SK-N-SH (cell line): ENCODE measurements at regions not wholly inside any gene's neighbourhood (a gene's known extent, or its start where the extent isn't known, plus 50 kb on each side); places are given as distances from the start of the nearest gene placed in this dataset.

Experiments used
- CTCF ChIA-PET: fragments of 300-600, 350-600 bp; formaldehyde crosslinking; extraction: SDS; loops from one replicate; lab custom pipeline; 2021; lab: Yijun Ruan, JAX
- POLR2A ChIA-PET: fragments of 350-600 bp; sonication (Branson Sonifier 250); formaldehyde crosslinking; extraction: SDS; loops from one replicate; lab custom pipeline; 2020; ENCODE audit warnings: antibody characterized with exemption, inconsistent platforms; lab: Yijun Ruan, JAX
- DNase-seq: peaks from one replicate; pipeline ENCODE4 v3.0.0; 2012
- H2AFZ ChIP-seq: fragments of 200-600 bp; sonication (generic); 2 replicates; pipeline ENCODE4 v1.8.1; 2016; ENCODE audit warnings: antibody characterized with exemption, mild to moderate bottlenecking, low read depth
- H3F3A ChIP-seq: fragments of 200-600 bp; sonication (generic); replicated peaks from 2 replicates; pipeline ENCODE3; 2016; ENCODE audit warnings: antibody characterized with exemption, mild to moderate bottlenecking; ENCODE audit not compliant: insufficient read depth
- H3K27ac ChIP-seq, 2 experiments: fragments of 200-500 bp in 1 of 2; fragments of 200-600 bp in 1 of 2; sonication (Bioruptor generic) in 1 of 2; sonication (generic), shearing (Covaris generic) in 1 of 2; 2 replicates each; pipeline versions ENCODE4 v1.5.1 to v1.6.1; 2014 to 2016; ENCODE audit warnings: low read depth in 2 of 2, inconsistent platforms in 1 of 2, low read length in 1 of 2, mild to moderate bottlenecking in 1 of 2, mixed read lengths in 1 of 2
- H3K27me3 ChIP-seq: fragments of 200-600 bp; sonication (generic), shearing (Covaris generic); 2 replicates; pipeline ENCODE4 v1.6.1; 2016; ENCODE audit warnings: mixed run types; ENCODE audit not compliant: insufficient read depth
- H3K36me3 ChIP-seq, 2 experiments: fragments of 200-500 bp in 1 of 2; fragments of 200-600 bp in 1 of 2; sonication (Bioruptor generic) in 1 of 2; sonication (generic) in 1 of 2; replicated peaks in 1 of 2; 2 replicates each; pipeline versions ENCODE3 to v1.5.1; 2014 to 2016; ENCODE audit warnings: low read length in 1 of 2, mild to moderate bottlenecking in 1 of 2; ENCODE audit not compliant: insufficient read depth in 2 of 2, control insufficient read depth in 1 of 2
- H3K4me1 ChIP-seq, 2 experiments: fragments of 200-500 bp in 1 of 2; fragments of 200-600 bp in 1 of 2; sonication (Bioruptor generic) in 1 of 2; sonication (generic), shearing (Covaris generic) in 1 of 2; 2 replicates each; pipeline versions ENCODE4 v1.5.1 to v1.6.1; 2014 to 2016; ENCODE audit warnings: low read depth in 1 of 2, low read length in 1 of 2, mixed run types in 1 of 2; ENCODE audit not compliant: insufficient read depth in 2 of 2, control insufficient read depth in 1 of 2
- H3K4me2 ChIP-seq: fragments of 200-600 bp; sonication (generic), shearing (Covaris generic); 2 replicates; pipeline ENCODE4 v1.6.1; 2017; ENCODE audit warnings: mixed run types
- H3K4me3 ChIP-seq, 2 experiments: fragments of 200-500 bp in 1 of 2; fragments of 200-600 bp in 1 of 2; sonication (Bioruptor generic) in 1 of 2; sonication (generic), shearing (Covaris generic) in 1 of 2; 2 replicates each; pipeline versions ENCODE4 v1.5.1 to v1.8.1; 2014 to 2016; ENCODE audit warnings: low read depth in 2 of 2, inconsistent platforms in 1 of 2, low read length in 1 of 2, mild to moderate bottlenecking in 1 of 2, mixed read lengths in 1 of 2, moderate library complexity in 1 of 2
- H3K79me2 ChIP-seq: fragments of 200-600 bp; sonication (generic); 2 replicates; pipeline ENCODE4 v1.8.1; 2017; ENCODE audit warnings: mild to moderate bottlenecking; ENCODE audit not compliant: insufficient read depth
- H3K9ac ChIP-seq: fragments of 200-600 bp; sonication (generic); 2 replicates; pipeline ENCODE4 v1.6.1; 2017; ENCODE audit warnings: mixed run types
- H3K9me2 ChIP-seq: fragments of 200-600 bp; sonication (generic); 2 replicates; pipeline ENCODE4 v1.6.1; 2017; ENCODE audit warnings: mixed run types
- H3K9me3 ChIP-seq: fragments of 200-600 bp; sonication (generic); 2 replicates; pipeline ENCODE4 v1.6.1; 2017; ENCODE audit warnings: mixed run types, mild to moderate bottlenecking, moderate library complexity
- H4K20me1 ChIP-seq: fragments of 200-600 bp; sonication (generic); 2 replicates; pipeline ENCODE4 v1.6.1; 2017; ENCODE audit warnings: mild to moderate bottlenecking, mixed run types; ENCODE audit not compliant: insufficient read depth
- CHD2 ChIP-seq: fragments of 150-350 bp; IDR thresholded peaks from 2 replicates; pipeline ENCODE4 v1.6.1; 2018; ENCODE audit warnings: low read length; ENCODE audit not compliant: partially characterized antibody
- EP300 ChIP-seq, 2 experiments: IDR thresholded peaks; 2 replicates each; pipeline versions ENCODE4 v1.4.0 to v1.6.1; 2012; ENCODE audit warnings: borderline replicate concordance in 1 of 2, low read depth in 1 of 2, low read length in 1 of 2
- EZH2phosphoT487 ChIP-seq: fragments of 200-600 bp; sonication (generic); IDR thresholded peaks from 2 replicates; pipeline ENCODE4 v1.6.1; 2017; ENCODE audit warnings: low read depth, mixed run types, mild to moderate bottlenecking, antibody characterized with exemption, moderate library complexity, borderline replicate concordance
- FOSL2 ChIP-seq: IDR thresholded peaks from 2 replicates; pipeline ENCODE4 v1.4.0; 2012; ENCODE audit warnings: low read depth, mild to moderate bottlenecking, moderate library complexity, borderline replicate concordance
- FOXJ3 ChIP-seq: sonication (generic); formaldehyde crosslinking; IDR thresholded peaks from 2 replicates; pipeline ENCODE4 v1.5.1; 2020; ENCODE audit warnings: mild to moderate bottlenecking, missing genetic modification reagents
- FOXM1 ChIP-seq: IDR thresholded peaks from 2 replicates; pipeline ENCODE4 v1.4.0; 2012; ENCODE audit warnings: low read depth, mild to moderate bottlenecking
- GABPA ChIP-seq: IDR thresholded peaks from 2 replicates; pipeline ENCODE4 v1.4.0; 2012; ENCODE audit warnings: low read depth, mild to moderate bottlenecking
- GATA2 ChIP-seq: sonication (generic); formaldehyde crosslinking; IDR thresholded peaks from 2 replicates; pipeline ENCODE4 v1.5.0; 2020; ENCODE audit warnings: mild to moderate bottlenecking, missing genetic modification reagents
- JUND ChIP-seq: IDR thresholded peaks from 2 replicates; pipeline ENCODE4 v1.4.0; 2012
- MEF2A ChIP-seq: IDR thresholded peaks from 2 replicates; pipeline ENCODE4 v1.4.0; 2012; ENCODE audit warnings: low read depth, borderline replicate concordance
- NFIC ChIP-seq: IDR thresholded peaks from 2 replicates; pipeline ENCODE4 v1.4.0; 2012; ENCODE audit warnings: borderline replicate concordance
- NRF1 ChIP-seq: IDR thresholded peaks from 2 replicates; pipeline ENCODE4 v1.6.1; 2012; ENCODE audit warnings: low read depth, mild to moderate bottlenecking, low read length
- RAD21 ChIP-seq: IDR thresholded peaks from 2 replicates; pipeline ENCODE4 v1.6.1; 2012; ENCODE audit warnings: mild to moderate bottlenecking, low read length
- RFX5 ChIP-seq: IDR thresholded peaks from 2 replicates; pipeline ENCODE4 v1.6.1; 2012; ENCODE audit warnings: mild to moderate bottlenecking, improper control_type of control experiment, low read length
- RXRA ChIP-seq: IDR thresholded peaks from 2 replicates; pipeline ENCODE4 v1.4.0; 2012; ENCODE audit warnings: low read depth, mild to moderate bottlenecking, borderline replicate concordance
- SIN3A ChIP-seq: IDR thresholded peaks from 2 replicates; pipeline ENCODE4 v1.6.1; 2012; ENCODE audit warnings: low read depth, mild to moderate bottlenecking, low read length, moderate library complexity, borderline replicate concordance
- TCF12 ChIP-seq: IDR thresholded peaks from 2 replicates; pipeline ENCODE4 v1.4.0; 2012
- TEAD4 ChIP-seq: IDR thresholded peaks from 2 replicates; pipeline ENCODE4 v1.4.0; 2012; ENCODE audit warnings: mild to moderate bottlenecking, borderline replicate concordance; ENCODE audit not compliant: insufficient read depth
- whole genome bisulfite sequencing: methylation state at CpG from one replicate; pipeline ENCODE4 v1.1.6; 2017; ENCODE audit warnings: low lambda C conversion rate; 5-methylcytosine and 5-hydroxymethylcytosine counted together
- TF ChIP-seq, protein P1 (sequence below): IDR thresholded peaks from 2 replicates; pipeline ENCODE4 v1.4.0; 2012; ENCODE audit warnings: low read depth
- TF ChIP-seq, protein P2 (sequence below): IDR thresholded peaks from 2 replicates; pipeline ENCODE4 v1.4.0; 2012; ENCODE audit warnings: low read depth, borderline replicate concordance
- TF ChIP-seq, protein P3 (sequence below): IDR thresholded peaks from 2 replicates; pipeline ENCODE4; 2012

DNA sequence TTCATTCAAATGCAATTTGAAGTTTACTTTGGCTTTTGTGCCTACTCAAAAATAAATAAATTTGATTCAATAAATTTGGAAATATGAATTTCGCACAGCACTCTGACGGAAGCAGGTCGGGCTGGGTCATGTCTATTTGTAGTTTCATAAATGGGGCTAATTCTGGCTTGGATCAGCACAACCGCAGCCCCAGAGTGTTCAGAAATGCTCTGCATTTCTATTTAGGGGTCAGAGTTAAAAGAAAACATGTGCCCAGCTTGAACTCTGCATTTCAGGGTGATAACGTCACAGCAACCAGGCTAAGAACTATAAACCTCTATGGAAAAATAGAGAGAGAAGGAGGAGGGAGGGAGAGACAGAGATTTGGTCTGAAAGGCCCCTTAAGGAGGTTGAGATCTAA, 480.9 kb upstream of the NOX3 start:
- POLR2A ChIA-PET, result no interaction called here
- DNase-seq, result no peak
- no peaks in the 10 kb centered on the region; a peak in 2 of 4 replicates for H3K4me1 ChIP-seq

DNA sequence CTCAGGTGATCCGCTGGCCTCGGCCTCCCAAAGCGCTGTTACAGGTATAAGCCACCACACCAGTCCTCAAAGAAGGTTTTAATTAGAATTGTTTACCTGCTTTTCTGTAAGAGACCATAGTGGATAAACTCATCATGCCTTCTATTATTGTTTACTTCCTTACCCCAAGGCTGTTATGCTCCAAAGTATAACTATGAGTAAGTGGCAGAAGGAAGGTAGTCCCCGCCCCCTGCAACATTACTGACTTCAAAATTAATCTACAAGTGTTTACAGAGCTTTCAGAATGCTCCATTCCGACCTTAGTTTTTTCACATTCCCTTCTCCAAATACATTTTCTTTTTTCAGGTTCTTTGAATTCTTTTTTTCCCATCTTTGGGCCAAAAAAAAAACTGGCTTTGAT, 480.5 kb upstream of the NOX3 start:
- H3K27ac ChIP-seq, result no peak overlapping the region
- H3K79me2 ChIP-seq, result no peaks in the 10 kb centered on the region
- H2AFZ ChIP-seq, result no peak overlapping the region
- CTCF ChIA-PET, result interaction anchor here (0.6 to 1.4 kb wide), 2 partner anchors 23 to 1249 kb away, joined by 3 to 4 read pairs; no protein-coding TSS in a partner anchor
- H3K9ac ChIP-seq, result no peak overlapping the region
- no peaks in the 10 kb centered on the region for H3K36me3 ChIP-seq
- WGBS, result 58% methylated on average over 5 of the region's 5 CpGs
- no peak for TF ChIP-seq CHD2
- TF ChIP-seq TEAD4, result no peak
- TF ChIP-seq, protein P1, sequence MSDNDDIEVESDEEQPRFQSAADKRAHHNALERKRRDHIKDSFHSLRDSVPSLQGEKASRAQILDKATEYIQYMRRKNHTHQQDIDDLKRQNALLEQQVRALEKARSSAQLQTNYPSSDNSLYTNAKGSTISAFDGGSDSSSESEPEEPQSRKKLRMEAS, result no peak
- TF ChIP-seq MEF2A, result no peak
- TF ChIP-seq GABPA, result no peak
- TF ChIP-seq, protein P2, sequence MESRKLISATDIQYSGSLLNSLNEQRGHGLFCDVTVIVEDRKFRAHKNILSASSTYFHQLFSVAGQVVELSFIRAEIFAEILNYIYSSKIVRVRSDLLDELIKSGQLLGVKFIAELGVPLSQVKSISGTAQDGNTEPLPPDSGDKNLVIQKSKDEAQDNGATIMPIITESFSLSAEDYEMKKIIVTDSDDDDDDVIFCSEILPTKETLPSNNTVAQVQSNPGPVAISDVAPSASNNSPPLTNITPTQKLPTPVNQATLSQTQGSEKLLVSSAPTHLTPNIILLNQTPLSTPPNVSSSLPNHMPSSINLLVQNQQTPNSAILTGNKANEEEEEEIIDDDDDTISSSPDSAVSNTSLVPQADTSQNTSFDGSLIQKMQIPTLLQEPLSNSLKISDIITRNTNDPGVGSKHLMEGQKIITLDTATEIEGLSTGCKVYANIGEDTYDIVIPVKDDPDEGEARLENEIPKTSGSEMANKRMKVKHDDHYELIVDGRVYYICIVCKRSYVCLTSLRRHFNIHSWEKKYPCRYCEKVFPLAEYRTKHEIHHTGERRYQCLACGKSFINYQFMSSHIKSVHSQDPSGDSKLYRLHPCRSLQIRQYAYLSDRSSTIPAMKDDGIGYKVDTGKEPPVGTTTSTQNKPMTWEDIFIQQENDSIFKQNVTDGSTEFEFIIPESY, result no peak
- TF ChIP-seq GATA2 (CRISPR knock-in tag), result no peak
- TF ChIP-seq FOSL2, result no peak
- no peak for TF ChIP-seq FOXM1
- TF ChIP-seq, protein P3, sequence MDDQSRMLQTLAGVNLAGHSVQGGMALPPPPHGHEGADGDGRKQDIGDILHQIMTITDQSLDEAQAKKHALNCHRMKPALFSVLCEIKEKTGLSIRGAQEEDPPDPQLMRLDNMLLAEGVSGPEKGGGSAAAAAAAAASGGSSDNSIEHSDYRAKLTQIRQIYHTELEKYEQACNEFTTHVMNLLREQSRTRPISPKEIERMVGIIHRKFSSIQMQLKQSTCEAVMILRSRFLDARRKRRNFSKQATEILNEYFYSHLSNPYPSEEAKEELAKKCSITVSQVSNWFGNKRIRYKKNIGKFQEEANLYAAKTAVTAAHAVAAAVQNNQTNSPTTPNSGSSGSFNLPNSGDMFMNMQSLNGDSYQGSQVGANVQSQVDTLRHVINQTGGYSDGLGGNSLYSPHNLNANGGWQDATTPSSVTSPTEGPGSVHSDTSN, result no peak
- no peak for TF ChIP-seq RFX5
- TF ChIP-seq NRF1, result no peak
- H3K4me3 ChIP-seq, result no peak overlapping the region
- no peaks in the 10 kb centered on the region for H4K20me1 ChIP-seq
- POLR2A ChIA-PET, result no interaction called here
- H3K9me3 ChIP-seq, result no peaks in the 10 kb centered on the region; the same call in 1 of the 2 replicates
- DNase-seq, result no peak
- H3K4me2 ChIP-seq, result no peak overlapping the region
- H3F3A ChIP-seq, result no peaks in the 10 kb centered on the region
- H3K9me2 ChIP-seq, result no peaks in the 10 kb centered on the region
- H3K4me1 ChIP-seq, result no peaks in the 10 kb centered on the region; a peak in 2 of 4 replicates
- no peaks in the 10 kb centered on the region for H3K27me3 ChIP-seq

More for the DNA sequence above, 480.9 kb upstream of the NOX3 start:
- CTCF ChIA-PET, result interaction anchor here (0.6 to 1.4 kb wide), 2 partner anchors 24 to 1248 kb away, joined by 3 to 4 read pairs; no protein-coding TSS in a partner anchor
- Histone ChIP-seq H3K36me3 (no peaks in the 10 kb centered on the region), H4K20me1 (no peaks in the 10 kb centered on the region), H3K9me3 (no peaks in the 10 kb centered on the region; the same call in 1 of the 2 replicates), H3K79me2 (no peaks in the 10 kb centered on the region), H3K9ac (no peak overlapping the region), H3K27ac (no peak overlapping the region), H3K4me3 (no peak overlapping the region), H3K27me3 (no peaks in the 10 kb centered on the region), H3F3A (no peaks in the 10 kb centered on the region), H3K4me2 (no peak overlapping the region), H2AFZ (no peak overlapping the region), H3K9me2 (no peaks in the 10 kb centered on the region)
- TF ChIP-seq EP300 (IDR thresholded peaks at IDR 0.05; ENCODE audit: borderline replicate concordance in 1 of 2, low read depth in 1 of 2, low read length in 1 of 2), result no peak
- TF ChIP-seq, protein P3, result no peak
- TF ChIP-seq TCF12, result no peak
- TF ChIP-seq FOXJ3, result no peak
- no peak for TF ChIP-seq RFX5
- TF ChIP-seq CHD2, result no peak
- no peak for TF ChIP-seq SIN3A
- TF ChIP-seq EZH2phosphoT487, result no peak
- no peak for TF ChIP-seq NFIC
- TF ChIP-seq RAD21, result no peak
- TF ChIP-seq JUND, result no peak
- TF ChIP-seq NRF1, result no peak
- TF ChIP-seq RXRA, result no peak
- 65% methylated on average over 5 of the region's 5 CpGs for WGBS
